Superior temporal gyrus (tissue), 1 donor: ENCODE measurements at regions not wholly inside any gene's neighbourhood (a gene's known extent, or its start where the extent isn't known, plus 50 kb on each side); places are given as distances from the start of the nearest gene placed in this dataset.

Experiments
- DNase-seq: peaks from one replicate; pipeline ENCODE4 v3.0.0-alpha.2; 2016; ENCODE audit errors: extremely low spot score

DNA sequence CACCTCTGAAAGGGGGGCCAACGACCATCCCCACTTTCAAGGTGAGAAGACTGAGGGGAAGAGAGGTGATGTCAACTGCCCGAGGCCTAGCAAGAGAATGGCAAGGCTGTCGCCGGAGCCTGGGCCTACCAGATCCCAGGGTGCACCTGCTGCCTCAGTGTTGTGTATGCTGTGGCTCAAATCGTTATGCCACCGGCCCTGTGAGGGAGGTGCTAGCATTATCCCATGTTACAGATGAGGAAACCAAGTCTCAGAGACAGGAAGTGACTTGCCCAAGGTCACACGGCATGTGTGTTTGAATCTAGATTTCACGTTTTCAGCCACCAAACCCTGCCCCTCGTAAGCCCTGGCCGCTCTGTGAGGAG lies 152.5 kb downstream of the CEBPB start:
- DNase-seq: no peak

GRCh38 chr20:50343490-50344179 lies 153.0 kb downstream of the CEBPB start:
- no peak for DNase-seq

DNA sequence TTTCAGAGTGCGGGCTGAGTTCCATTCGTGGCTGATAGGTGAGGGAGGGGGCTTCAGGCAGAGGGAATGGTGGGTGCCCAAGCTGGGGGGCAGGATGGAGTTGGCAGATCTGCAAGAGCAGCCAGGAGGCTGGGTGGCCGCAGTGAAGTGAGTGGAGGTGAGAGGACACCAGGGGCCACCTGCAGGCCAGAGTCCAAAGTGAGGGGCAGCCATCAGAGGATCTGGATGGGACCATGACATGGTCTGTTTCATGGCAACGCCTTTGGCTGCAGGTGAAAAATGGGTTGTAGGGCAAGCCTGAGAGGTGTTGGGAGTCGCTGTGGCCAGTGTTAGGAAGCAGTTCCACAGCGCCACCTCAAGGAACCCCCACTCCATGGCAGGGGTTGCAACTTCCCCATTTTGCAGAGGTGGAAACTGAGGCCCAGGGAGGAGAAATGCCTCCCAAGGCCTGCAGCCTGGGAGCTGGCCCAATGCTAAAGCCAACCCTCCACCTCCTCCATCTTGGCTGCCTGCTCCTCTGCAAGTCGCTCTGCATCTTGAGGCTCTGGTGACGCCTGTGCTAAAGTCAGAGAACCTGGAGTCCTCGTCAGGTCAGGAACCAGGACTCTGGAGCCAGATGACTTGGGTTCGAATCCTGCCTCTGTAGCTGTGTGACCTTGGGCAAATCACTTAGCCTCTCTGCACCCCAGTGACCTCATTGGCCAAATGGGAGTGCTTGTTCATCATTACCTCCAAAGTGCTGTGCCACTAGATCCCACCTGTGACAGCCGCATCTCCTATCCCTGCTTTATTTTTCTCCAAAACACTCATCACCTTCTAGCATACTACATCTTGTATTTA lies 153.8 kb downstream of the CEBPB start:
- DNase-seq: no peak

DNA sequence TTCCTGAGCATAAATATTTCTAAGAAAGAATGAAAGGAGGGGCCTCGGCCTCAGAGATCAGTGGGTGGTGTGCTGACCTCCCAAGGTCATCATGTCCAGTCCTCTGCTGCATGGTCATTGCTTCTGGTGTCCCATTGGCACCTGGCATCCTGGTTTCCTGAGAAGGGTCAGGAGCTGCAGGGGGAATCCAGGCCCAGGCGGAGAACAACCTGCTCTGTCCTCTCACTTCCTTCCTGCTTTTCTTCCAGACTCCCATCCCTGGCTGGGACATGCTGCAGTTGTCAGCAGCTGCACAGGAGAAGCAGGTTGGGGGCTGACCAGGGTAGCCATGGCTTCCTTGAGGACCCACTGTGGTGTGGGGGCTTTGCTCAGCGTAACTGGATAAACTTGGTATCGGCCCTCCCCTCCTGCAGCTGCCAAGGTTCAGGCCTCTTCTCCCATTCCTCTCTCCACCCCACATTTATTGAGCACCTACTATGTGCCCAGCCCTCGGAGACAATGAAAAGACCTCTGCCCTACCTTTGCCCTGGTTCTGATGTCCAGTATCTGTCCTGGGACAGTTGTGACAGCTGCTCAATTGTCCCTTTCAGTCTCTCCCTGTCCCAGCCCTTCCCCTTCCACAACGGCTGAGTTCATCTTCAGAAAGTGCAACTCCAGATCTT lies 155.2 kb downstream of the CEBPB start:
- no peak for DNase-seq

GRCh38 chr20:50346374-50347283 lies 156.0 kb downstream of the CEBPB start:
- DNase-seq: peak; percentile 72

DNA sequence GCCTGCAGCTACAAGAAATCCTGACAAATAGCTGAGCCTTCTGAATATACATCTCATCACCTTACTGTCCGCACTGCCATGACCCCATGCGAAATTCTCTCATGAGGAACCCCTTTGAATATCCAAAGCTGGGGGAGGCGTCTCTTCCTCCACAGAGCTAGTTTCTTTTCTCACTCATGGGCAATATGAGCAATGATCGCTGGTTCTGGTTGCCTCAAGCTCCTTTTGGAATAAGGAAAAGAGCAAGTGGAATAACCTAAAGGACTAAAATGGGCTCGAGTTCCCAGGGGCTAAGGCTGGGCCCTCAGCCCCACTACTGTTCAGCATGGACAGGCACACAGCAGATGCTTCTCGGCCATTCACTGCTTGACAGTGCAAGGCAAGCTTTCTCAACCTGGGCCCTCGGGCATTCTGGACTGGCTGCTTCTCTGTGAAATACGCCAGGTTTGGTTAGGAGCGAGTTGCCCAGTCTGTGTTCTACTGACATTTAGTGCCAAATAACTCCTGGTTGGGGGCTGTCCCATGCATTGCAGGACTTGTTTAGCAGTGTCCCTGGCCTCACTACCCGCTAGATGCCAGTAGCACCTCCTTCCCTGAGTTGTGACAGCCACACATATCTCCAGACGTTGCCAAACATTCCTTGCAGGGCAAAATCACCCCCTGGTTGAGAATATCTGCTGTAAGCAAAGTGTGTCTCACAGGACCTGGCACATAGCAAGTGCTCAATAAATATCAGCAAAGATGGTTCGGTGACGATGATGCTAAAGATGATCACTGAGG lies 156.8 kb downstream of the CEBPB start:
- DNase-seq: no peak

- no peak for DNase-seq
Observed at GRCh38 chr20:50348096-50348495, 157.5 kb downstream of the CEBPB start.

- no peak for DNase-seq
Observed at GRCh38 chr20:50350510-50351249, 159.5 kb upstream of the PTPN1 start.

DNA sequence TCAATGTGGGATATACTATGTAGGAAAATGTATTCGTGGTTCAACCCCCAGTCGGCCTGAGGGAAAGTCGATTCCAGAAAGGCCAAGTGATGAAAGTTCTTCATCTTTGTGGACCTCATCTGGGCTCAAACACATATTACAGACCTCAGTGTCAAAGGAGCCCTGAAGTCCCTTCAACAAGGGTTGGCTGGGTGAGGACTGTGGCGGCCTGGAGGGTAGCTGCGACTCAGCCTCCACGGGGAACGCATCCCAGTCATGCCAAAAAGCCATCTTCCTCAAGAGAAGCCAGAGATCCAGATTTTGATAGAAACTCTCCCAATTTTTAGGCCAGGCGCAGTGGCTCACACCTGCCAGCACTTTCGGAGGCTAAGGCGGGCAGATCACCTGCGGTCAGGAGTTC lies 158.6 kb upstream of the PTPN1 start:
- no peak for DNase-seq

DNA sequence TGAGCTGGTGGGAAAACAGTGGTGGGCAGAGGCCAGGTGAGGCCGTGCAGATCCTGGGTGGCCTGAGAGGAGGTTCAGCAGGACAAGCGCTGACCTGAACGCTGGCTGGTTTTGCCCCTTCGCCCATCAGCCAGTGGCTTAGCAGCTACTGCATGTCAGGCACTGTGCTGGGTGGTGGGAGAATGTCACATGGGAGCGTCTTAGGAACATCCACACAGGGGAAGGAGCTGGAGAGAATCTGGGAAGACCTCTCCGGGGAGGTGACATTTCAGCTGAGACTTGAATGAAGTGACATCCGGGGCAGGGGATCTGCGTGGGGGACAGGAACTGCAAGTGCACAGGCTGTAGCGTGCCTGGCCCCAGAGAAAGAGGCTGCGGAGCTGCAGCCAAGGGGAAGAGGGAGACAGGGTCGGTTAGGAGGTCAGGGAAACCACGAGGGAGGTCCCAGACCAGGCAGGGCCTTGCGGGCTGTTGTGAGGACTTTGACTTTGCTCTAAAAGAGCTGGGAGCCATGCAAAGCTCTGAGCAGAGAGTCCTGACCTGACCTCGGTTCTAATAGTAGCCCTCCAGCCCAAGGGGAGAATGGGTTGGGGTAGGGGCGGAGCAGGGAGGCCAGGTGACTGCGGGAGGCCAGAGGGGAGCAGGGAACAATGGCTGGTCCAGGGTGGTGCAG lies 156.8 kb upstream of the PTPN1 start:
- no peak for DNase-seq

DNA sequence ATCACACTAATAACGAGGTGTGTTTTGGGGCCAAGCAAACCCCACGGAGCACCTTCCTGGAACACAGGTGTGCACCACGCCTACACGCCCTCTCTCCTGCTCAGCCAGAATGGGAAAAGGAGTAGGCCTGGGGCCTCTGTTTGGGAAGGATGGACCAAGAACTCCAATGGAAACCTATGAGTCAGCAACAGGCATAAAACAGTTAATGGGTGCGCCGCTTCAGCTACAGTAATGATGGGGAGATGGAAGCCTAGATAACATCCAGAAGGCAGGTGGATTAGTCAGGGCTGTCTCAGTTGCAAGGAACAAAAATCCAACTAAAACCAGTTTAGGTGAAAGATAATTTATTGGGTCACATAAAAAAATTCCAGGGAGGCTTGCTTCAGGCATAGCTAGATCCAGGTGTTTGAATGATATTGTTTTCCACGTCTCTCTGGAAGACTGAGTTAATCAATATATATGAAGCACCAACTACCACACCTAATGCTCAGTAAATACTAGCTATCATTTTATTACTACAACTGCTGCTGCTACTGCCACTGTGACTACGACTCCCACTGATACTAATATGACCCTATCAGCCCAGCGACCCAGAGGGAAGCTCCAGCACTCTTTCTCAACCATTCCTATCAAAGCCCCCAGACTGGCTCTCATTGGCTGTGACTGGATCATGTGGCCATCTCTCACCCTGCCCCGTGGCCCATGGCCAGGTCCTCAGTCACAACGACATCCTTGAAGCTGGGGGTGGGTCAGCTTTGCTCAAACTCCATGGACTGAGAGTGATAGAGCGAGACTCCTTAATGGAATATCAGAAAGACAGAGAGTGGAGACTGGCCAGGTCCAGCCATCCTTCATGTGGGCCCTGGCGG lies 155.2 kb upstream of the PTPN1 start:
- DNase-seq: no peak

DNA sequence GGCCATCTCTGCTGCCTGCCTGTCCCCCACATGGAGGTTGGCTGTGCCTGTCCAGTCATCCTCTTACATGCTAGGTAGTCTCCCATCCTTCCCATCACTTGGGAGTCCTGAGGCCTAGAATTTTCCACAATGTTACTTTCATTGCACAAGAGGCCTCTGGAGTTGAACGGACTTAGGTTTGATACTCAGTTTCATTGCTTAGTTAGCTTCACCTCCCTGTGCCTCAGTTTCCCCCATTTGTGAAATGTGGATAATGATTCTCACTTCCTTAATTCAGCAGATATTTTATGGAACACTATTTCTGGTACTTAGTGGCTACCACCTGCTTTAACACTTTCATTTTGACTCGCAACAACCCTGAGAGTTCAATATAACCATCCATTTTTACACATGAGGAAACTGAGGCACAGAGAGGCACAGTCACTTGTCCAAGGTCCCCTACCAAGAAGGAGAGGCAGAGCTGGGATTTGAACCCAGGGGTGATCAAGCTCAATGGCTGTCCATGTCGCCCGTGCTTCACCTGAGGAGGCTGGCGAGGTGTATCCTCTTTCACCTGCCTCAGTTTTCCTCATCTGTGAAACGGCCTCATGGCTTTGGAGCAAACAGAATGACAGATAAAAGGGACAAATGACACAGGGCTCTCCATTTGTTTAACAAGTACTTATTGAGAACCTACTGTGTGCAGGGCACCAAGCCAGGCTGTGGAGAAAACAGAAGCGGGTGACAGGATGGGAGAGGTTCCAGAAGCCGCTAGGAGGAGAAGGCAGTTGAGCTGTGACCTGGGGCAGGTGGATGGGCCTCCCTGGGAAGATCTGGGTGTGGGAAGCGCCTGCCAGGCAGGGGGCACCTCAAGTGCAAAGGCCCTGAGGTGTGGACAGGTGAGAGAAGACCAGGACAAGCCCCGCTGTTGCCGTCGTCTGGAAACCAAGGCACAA lies 154.3 kb upstream of the PTPN1 start:
- no peak for DNase-seq

GRCh38 chr20:50356525-50356885 lies 153.7 kb upstream of the PTPN1 start:
- DNase-seq: no peak

GRCh38 chr20:50356962-50357782 lies 153.0 kb upstream of the PTPN1 start:
- no peak for DNase-seq

- no peak for DNase-seq
Observed at GRCh38 chr20:50357783-50358161, 152.4 kb upstream of the PTPN1 start.

DNA sequence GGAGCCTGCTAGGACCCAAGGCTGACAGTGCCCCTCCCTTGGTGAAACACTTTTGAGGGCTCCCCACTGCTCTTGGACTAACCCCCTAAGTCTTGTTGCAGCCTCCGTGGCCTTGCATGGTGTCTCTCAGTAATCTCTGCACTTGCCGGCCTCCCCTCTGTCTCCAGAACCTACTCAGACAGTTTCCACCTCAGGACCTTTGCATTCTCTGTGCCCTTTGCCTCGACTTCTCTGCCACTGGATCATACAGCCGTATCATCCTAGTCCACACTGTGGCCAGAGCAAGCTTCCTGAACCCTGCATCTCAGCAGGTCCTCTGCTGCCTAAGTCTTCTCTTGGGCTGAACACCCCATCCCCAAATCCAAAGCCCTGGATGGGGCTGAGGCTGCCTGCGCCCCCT lies 152.0 kb upstream of the PTPN1 start:
- no peak for DNase-seq

- no peak for DNase-seq
Observed at GRCh38 chr20:50358971-50359370, 151.2 kb upstream of the PTPN1 start.
